Liver (tissue), 7 donors: ENCODE measurements at regions not wholly inside any gene's neighbourhood (a gene's known extent, or its start where the extent isn't known, plus 50 kb on each side); places are given as distances from the start of the nearest gene placed in this dataset.

ENCODE experiments used
- DNase-seq: peaks from one replicate; pipeline ENCODE4 v3.0.0-alpha.2; 2017; ENCODE audit warnings: low spot score
- H3K27ac ChIP-seq, 2 donors: one replicate each; pipeline ENCODE4 v1.7.0; 2013; ENCODE audit warnings: inconsistent platforms in 2 of 2, low read length in 2 of 2, control low read depth in 1 of 2, low read depth in 1 of 2, mild to moderate bottlenecking in 1 of 2
- H3K27me3 ChIP-seq, 4 donors: one replicate each; pipeline versions ENCODE4 v1.6.1 to v1.7.0; 2013; ENCODE audit warnings: low read length in 3 of 4, inconsistent platforms in 1 of 4, mild to moderate bottlenecking in 1 of 4, moderate library complexity in 1 of 4; ENCODE audit not compliant: control insufficient read depth in 4 of 4, insufficient read depth in 4 of 4
- H3K36me3 ChIP-seq, 4 donors: one replicate each; pipeline versions ENCODE4 v1.6.1 to v1.7.0; 2013; ENCODE audit warnings: low read length in 3 of 4, mild to moderate bottlenecking in 3 of 4, low read depth in 1 of 4, moderate library complexity in 1 of 4; ENCODE audit not compliant: control insufficient read depth in 4 of 4, insufficient read depth in 3 of 4
- H3K4me1 ChIP-seq, 4 donors: one replicate each; pipeline versions ENCODE4 v1.6.1 to v1.7.0; 2013; ENCODE audit warnings: low read length in 3 of 4, mild to moderate bottlenecking in 3 of 4, moderate library complexity in 1 of 4; ENCODE audit not compliant: control insufficient read depth in 4 of 4, insufficient read depth in 4 of 4
- H3K4me3 ChIP-seq, 3 donors: one replicate each; pipeline versions ENCODE4 v1.6.1 to v1.7.0; 2013; ENCODE audit warnings: low read length in 3 of 3, control low read depth in 1 of 3, low read depth in 1 of 3, mild to moderate bottlenecking in 1 of 3
- H3K9ac ChIP-seq, 2 donors: one replicate each; pipeline ENCODE4 v1.7.0; 2013; ENCODE audit warnings: low read length in 2 of 2, mild to moderate bottlenecking in 2 of 2, moderate library complexity in 2 of 2, control low read depth in 1 of 2, low read depth in 1 of 2
- H3K9me3 ChIP-seq, 4 donors: one replicate each; pipeline versions ENCODE4 v1.6.1 to v1.7.0; 2013; ENCODE audit warnings: low read length in 3 of 4; ENCODE audit not compliant: control insufficient read depth in 4 of 4
- ATF3 ChIP-seq: IDR thresholded peaks from 2 replicates; pipeline ENCODE4 v1.6.1; 2016; ENCODE audit warnings: antibody characterized with exemption
- EGR1 ChIP-seq, 2 donors: IDR thresholded peaks; 2 replicates each; pipeline ENCODE4 v1.6.1; 2016 to 2018; ENCODE audit warnings: antibody characterized with exemption in 2 of 2, low read depth in 2 of 2
- FOXA1 ChIP-seq: IDR thresholded peaks from 2 replicates; pipeline ENCODE4 v1.6.1; 2016; ENCODE audit warnings: antibody characterized with exemption
- FOXA2 ChIP-seq: IDR thresholded peaks from 2 replicates; pipeline ENCODE4 v1.6.1; 2016; ENCODE audit warnings: antibody characterized with exemption
- GABPA ChIP-seq, 2 donors: IDR thresholded peaks in 1 of 2; conservative IDR thresholded peaks in 1 of 2; 2 replicates each; pipeline ENCODE4 v1.6.1; 2016; ENCODE audit warnings: antibody characterized with exemption in 2 of 2, mild to moderate bottlenecking in 1 of 2, moderate library complexity in 1 of 2
- HNF4A ChIP-seq, 2 donors: conservative IDR thresholded peaks; 2 replicates each; pipeline ENCODE4 v1.6.1; 2016; ENCODE audit warnings: antibody characterized with exemption in 2 of 2, mild to moderate bottlenecking in 2 of 2
- HNF4G ChIP-seq: IDR thresholded peaks from 2 replicates; pipeline ENCODE4 v1.6.1; 2016; ENCODE audit warnings: antibody characterized with exemption
- JUND ChIP-seq, 2 donors: IDR thresholded peaks; 2 replicates each; pipeline ENCODE4 v1.6.1; 2016; ENCODE audit warnings: antibody characterized with exemption in 2 of 2
- MAX ChIP-seq: IDR thresholded peaks from 2 replicates; pipeline ENCODE4 v1.6.1; 2016; ENCODE audit warnings: antibody characterized with exemption
- RAD21 ChIP-seq, 2 donors: IDR thresholded peaks; 2 replicates each; pipeline ENCODE4 v1.6.1; 2016; ENCODE audit warnings: antibody characterized with exemption in 2 of 2, mild to moderate bottlenecking in 2 of 2
- REST ChIP-seq: IDR thresholded peaks from 2 replicates; pipeline ENCODE4 v1.6.1; 2016; ENCODE audit warnings: antibody characterized with exemption, mild to moderate bottlenecking
- RXRA ChIP-seq, 2 donors: IDR thresholded peaks; 2 replicates each; pipeline ENCODE4 v1.6.1; 2017 to 2018; ENCODE audit warnings: antibody characterized with exemption in 2 of 2, mild to moderate bottlenecking in 1 of 2
- SP1 ChIP-seq: IDR thresholded peaks from 2 replicates; pipeline ENCODE4 v1.6.1; 2018; ENCODE audit warnings: antibody characterized with exemption, mild to moderate bottlenecking
- YY1 ChIP-seq: IDR thresholded peaks from 2 replicates; pipeline ENCODE4 v1.6.1; 2016; ENCODE audit warnings: antibody characterized with exemption, mild to moderate bottlenecking
- ZBTB33 ChIP-seq: IDR thresholded peaks from 2 replicates; pipeline ENCODE4 v1.6.1; 2016; ENCODE audit warnings: antibody characterized with exemption
- WGBS: extraction: QIAGEN DNeasy Blood & Tissue Kit; methylation state at CpG from one replicate; pipeline ENCODE4 v1.1.7; 2013; 5-methylcytosine and 5-hydroxymethylcytosine counted together
- donor health status: healthy.
- donor health status: healthy.
- donor health status: healthy.
- donor health status: healthy.

- Histone ChIP-seq H3K4me1 (no peaks in the 10 kb centered on the region), H3K9ac (no peak overlapping the region), H3K9me3 (no peaks in the 10 kb centered on the region), H3K27me3 (no peaks in the 10 kb centered on the region), H3K27ac (no peak overlapping the region), H3K4me3 (no peak overlapping the region), H3K36me3 (no peaks in the 10 kb centered on the region)
- TF ChIP-seq ATF3 (no peak), RAD21 (IDR thresholded peaks at IDR 0.05) (no peak), FOXA1 (no peak), HNF4G (no peak)
- 54% methylated on average over 1 of the region's 1 CpG for WGBS
- no peak for DNase-seq
Measured at GRCh38 chr14:44180975-44181374, 326.1 kb downstream of the FSCB start.

- Histone ChIP-seq H3K4me1 (peaks cover 0 to 5% (median 2%) of the 10 kb centered on the region in 4 donors), H3K4me3 (no peak overlapping the region), H3K36me3 (no peaks in the 10 kb centered on the region), H3K27me3 (no peaks in the 10 kb centered on the region), H3K27ac (no peak overlapping the region), H3K9ac (no peak overlapping the region), H3K9me3 (no peaks in the 10 kb centered on the region)
- peak; percentile 32 for TF ChIP-seq MAX
- peak; percentile 64 for TF ChIP-seq HNF4G
- TF ChIP-seq RXRA (IDR thresholded peaks at IDR 0.05), result peak in 1 of 2 donors; percentile 55
- TF ChIP-seq RAD21 (IDR thresholded peaks at IDR 0.05), result peak; percentile 34 to 35
- TF ChIP-seq FOXA2, result no peak
- no peak for TF ChIP-seq EGR1 (IDR thresholded peaks at IDR 0.05; ENCODE audit: low read depth in 2 of 2)
- TF ChIP-seq ZBTB33, result no peak
- TF ChIP-seq SP1, result peak; percentile 59
- TF ChIP-seq JUND (IDR thresholded peaks at IDR 0.05), result peak in 1 of 2 donors; percentile 33
- TF ChIP-seq HNF4A (conservative IDR thresholded peaks at IDR 0.05), result peak; percentile 90
- peak; percentile 16 for TF ChIP-seq REST
- peak; percentile 78 for TF ChIP-seq YY1
- no peak for TF ChIP-seq GABPA (IDR thresholded peaks at IDR 0.05 in 1 of 2, conservative IDR thresholded peaks at IDR 0.05 in 1 of 2)
- 20% methylated on average over 4 of the region's 4 CpGs for WGBS
- no peak for DNase-seq
Measured at GRCh38 chr14:44170556-44170955, 336.5 kb downstream of the FSCB start.
